GM23248 (cell line): ENCODE measurements at regions not wholly inside any gene's neighbourhood (a gene's known extent, or its start where the extent isn't known, plus 50 kb on each side); places are given as distances from the start of the nearest gene placed in this dataset.

Source experiments
- EZH2 ChIP-seq: fragments of 200-600 bp; sonication (generic); IDR thresholded peaks from 2 replicates; pipeline ENCODE4 v1.6.1; 2018; ENCODE audit warnings: antibody characterized with exemption, mild to moderate bottlenecking; ENCODE audit not compliant: insufficient read depth, poor library complexity, severe bottlenecking
- EZH2phosphoT487 ChIP-seq: fragments of 200-600 bp; sonication (generic); IDR thresholded peaks from 2 replicates; pipeline ENCODE4 v1.6.1; 2018; ENCODE audit warnings: antibody characterized with exemption, moderate library complexity, mild to moderate bottlenecking, low read depth; ENCODE audit not compliant: insufficient read depth

- no peak for TF ChIP-seq EZH2
- TF ChIP-seq EZH2phosphoT487: no peak
These were observed 960.5 kb upstream of the IGFBP7 start for GRCh38 chr4:58070726-58071125.
